Osteocyte (in vitro differentiated cells): ENCODE measurements at regions not wholly inside any gene's neighbourhood (a gene's known extent, or its start where the extent isn't known, plus 50 kb on each side); places are given as distances from the start of the nearest gene placed in this dataset.

Source experiments
- DNase-seq: peaks from one replicate; pipeline ENCODE4 v3.0.0; 2021; ENCODE audit warnings: mixed read lengths; ENCODE audit not compliant: unreplicated experiment; ENCODE audit errors: extremely low spot score
- H3K27ac Mint-ChIP-seq: one replicate; pipeline ENCODE4 v1.8.0; 2021; ENCODE audit warnings: mild to moderate bottlenecking, mixed read lengths; ENCODE audit not compliant: unreplicated experiment
- H3K27me3 Mint-ChIP-seq: one replicate; pipeline ENCODE4 v1.8.0; 2021; ENCODE audit warnings: mixed read lengths; ENCODE audit not compliant: unreplicated experiment
- H3K36me3 Mint-ChIP-seq: one replicate; pipeline ENCODE4 v1.8.0; 2021; ENCODE audit warnings: mixed read lengths; ENCODE audit not compliant: unreplicated experiment
- H3K4me1 Mint-ChIP-seq: one replicate; pipeline ENCODE4 v1.8.0; 2021; ENCODE audit warnings: mixed read lengths; ENCODE audit not compliant: unreplicated experiment
- H3K4me3 Mint-ChIP-seq: one replicate; pipeline ENCODE4 v1.8.0; 2021; ENCODE audit warnings: mild to moderate bottlenecking, moderate library complexity, mixed read lengths; ENCODE audit not compliant: unreplicated experiment
- H3K9me3 Mint-ChIP-seq: one replicate; pipeline ENCODE4 v1.8.0; 2021; ENCODE audit warnings: mixed read lengths; ENCODE audit not compliant: unreplicated experiment
- TF ChIP-seq, protein P1 (sequence below): fragments of 200-600 bp; sonication (generic); IDR thresholded peaks from 2 replicates; pipeline ENCODE4 v1.5.0; 2021; ENCODE audit warnings: antibody characterized with exemption, mild to moderate bottlenecking, moderate library complexity

- peaks cover 12% of the 10 kb centered on the region for H3K4me1 Mint-ChIP-seq
- no peaks in the 10 kb centered on the region for H3K27me3 Mint-ChIP-seq
- no peak overlapping the region for H3K27ac Mint-ChIP-seq
- H3K9me3 Mint-ChIP-seq, result no peaks in the 10 kb centered on the region
- DNase-seq, result no peak
- TF ChIP-seq, protein P1, sequence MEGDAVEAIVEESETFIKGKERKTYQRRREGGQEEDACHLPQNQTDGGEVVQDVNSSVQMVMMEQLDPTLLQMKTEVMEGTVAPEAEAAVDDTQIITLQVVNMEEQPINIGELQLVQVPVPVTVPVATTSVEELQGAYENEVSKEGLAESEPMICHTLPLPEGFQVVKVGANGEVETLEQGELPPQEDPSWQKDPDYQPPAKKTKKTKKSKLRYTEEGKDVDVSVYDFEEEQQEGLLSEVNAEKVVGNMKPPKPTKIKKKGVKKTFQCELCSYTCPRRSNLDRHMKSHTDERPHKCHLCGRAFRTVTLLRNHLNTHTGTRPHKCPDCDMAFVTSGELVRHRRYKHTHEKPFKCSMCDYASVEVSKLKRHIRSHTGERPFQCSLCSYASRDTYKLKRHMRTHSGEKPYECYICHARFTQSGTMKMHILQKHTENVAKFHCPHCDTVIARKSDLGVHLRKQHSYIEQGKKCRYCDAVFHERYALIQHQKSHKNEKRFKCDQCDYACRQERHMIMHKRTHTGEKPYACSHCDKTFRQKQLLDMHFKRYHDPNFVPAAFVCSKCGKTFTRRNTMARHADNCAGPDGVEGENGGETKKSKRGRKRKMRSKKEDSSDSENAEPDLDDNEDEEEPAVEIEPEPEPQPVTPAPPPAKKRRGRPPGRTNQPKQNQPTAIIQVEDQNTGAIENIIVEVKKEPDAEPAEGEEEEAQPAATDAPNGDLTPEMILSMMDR, result no peak
- H3K4me3 Mint-ChIP-seq, result no peak overlapping the region
- H3K36me3 Mint-ChIP-seq, result no peaks in the 10 kb centered on the region
These were observed 524.8 kb upstream of the ID4 start for GRCh38 chr6:19312241-19312978.

DNA sequence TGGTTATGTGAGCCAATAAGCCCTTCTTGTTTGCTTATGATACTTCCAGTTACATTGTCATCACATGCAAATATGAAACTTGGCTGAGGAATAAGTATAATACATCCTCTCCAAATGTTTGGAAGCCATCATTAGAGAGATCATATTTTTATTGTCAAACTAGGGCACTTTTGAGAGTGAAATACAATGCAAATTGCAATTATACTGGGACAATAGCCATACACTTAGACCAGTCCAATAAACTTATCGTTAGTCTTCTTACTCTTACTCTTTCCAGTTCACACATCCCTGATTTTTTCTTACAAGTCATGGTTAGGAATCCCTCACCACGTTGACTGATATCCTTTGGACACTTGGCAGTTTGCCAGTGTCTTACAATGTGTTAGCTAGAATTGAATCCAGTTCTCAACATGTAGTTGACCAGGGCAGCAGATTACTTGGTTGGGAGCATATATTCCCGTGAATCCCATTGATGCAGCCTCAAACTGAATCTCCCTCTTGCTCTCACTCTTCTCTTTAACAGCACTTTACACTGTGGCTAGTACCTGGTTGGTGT is 519.7 kb upstream of the ID4 start:
- Mint-ChIP-seq H3K27me3 (no peaks in the 10 kb centered on the region), H3K4me1 (peaks cover 16% of the 10 kb centered on the region), H3K4me3 (no peak overlapping the region), H3K9me3 (peaks cover 4% of the 10 kb centered on the region), H3K27ac (no peak overlapping the region), H3K36me3 (no peaks in the 10 kb centered on the region)
- DNase-seq, result no peak
- TF ChIP-seq, protein P1, result no peak

GRCh38 chr6:19319005-19319404 is 518.2 kb upstream of the ID4 start:
- Mint-ChIP-seq H3K27ac (no peak overlapping the region), H3K4me3 (no peak overlapping the region)

GRCh38 chr6:19320111-19320581 is 517.0 kb upstream of the ID4 start:
- Mint-ChIP-seq H3K27ac (peak overlapping the region; percentile 29), H3K9me3 (peaks cover 4% of the 10 kb centered on the region), H3K4me3 (no peak overlapping the region), H3K27me3 (no peaks in the 10 kb centered on the region), H3K36me3 (no peaks in the 10 kb centered on the region), H3K4me1 (peaks cover 39% of the 10 kb centered on the region)
- TF ChIP-seq, protein P1, result no peak
- DNase-seq, result no peak

More at GRCh38 chr6:19319005-19319404, 518.2 kb upstream of the ID4 start:
- Mint-ChIP-seq H3K27me3 (no peaks in the 10 kb centered on the region), H3K9me3 (peaks cover 4% of the 10 kb centered on the region), H3K36me3 (no peaks in the 10 kb centered on the region), H3K4me1 (peaks cover 29% of the 10 kb centered on the region)
- TF ChIP-seq, protein P1, result no peak
- no peak for DNase-seq

- peaks cover 50% of the 10 kb centered on the region for H3K4me1 Mint-ChIP-seq
- H3K36me3 Mint-ChIP-seq, result no peaks in the 10 kb centered on the region
- no peak for DNase-seq
- H3K4me3 Mint-ChIP-seq, result no peak overlapping the region
- TF ChIP-seq, protein P1, result peak; percentile 31
- peaks cover 4% of the 10 kb centered on the region for H3K9me3 Mint-ChIP-seq
- peak overlapping the region; percentile 64 for H3K27ac Mint-ChIP-seq
- H3K27me3 Mint-ChIP-seq, result no peaks in the 10 kb centered on the region
These were observed 514.3 kb upstream of the ID4 start for GRCh38 chr6:19322691-19323485.
